Activated naive CD8-positive, alpha-beta T cell treated with anti-CD3 and anti-CD28 coated beads, Interleukin-2, amount 50 U/mL, for 24 hours (primary cell): ENCODE measurements at regions not wholly inside any gene's neighbourhood (a gene's known extent, or its start where the extent isn't known, plus 50 kb on each side); places are given as distances from the start of the nearest gene placed in this dataset.

Experiments
- ATAC-seq: fragments of 150-1000 bp; cut with Tn5 transposase; one replicate; pipeline ENCODE4 v1.10.0; 2021
- DNase-seq: peaks from one replicate; pipeline ENCODE4 v3.0.0; 2021
- H3K27ac Mint-ChIP-seq: one replicate; pipeline ENCODE4 v1.8.0; 2021; ENCODE audit warnings: mild to moderate bottlenecking, mixed read lengths
- H3K27me3 Mint-ChIP-seq: one replicate; pipeline ENCODE4 v1.8.0; 2021; ENCODE audit warnings: mixed read lengths
- H3K36me3 Mint-ChIP-seq: one replicate; pipeline ENCODE4 v1.8.0; 2021; ENCODE audit warnings: low read depth, mixed read lengths
- H3K4me1 Mint-ChIP-seq: one replicate; pipeline ENCODE4 v1.8.0; 2021; ENCODE audit warnings: mixed read lengths
- H3K4me3 Mint-ChIP-seq: one replicate; pipeline ENCODE4 v1.8.0; 2021; ENCODE audit warnings: mild to moderate bottlenecking, moderate library complexity, mixed read lengths
- H3K9me3 Mint-ChIP-seq: one replicate; pipeline ENCODE4 v1.8.0; 2021; ENCODE audit warnings: mixed read lengths

DNA sequence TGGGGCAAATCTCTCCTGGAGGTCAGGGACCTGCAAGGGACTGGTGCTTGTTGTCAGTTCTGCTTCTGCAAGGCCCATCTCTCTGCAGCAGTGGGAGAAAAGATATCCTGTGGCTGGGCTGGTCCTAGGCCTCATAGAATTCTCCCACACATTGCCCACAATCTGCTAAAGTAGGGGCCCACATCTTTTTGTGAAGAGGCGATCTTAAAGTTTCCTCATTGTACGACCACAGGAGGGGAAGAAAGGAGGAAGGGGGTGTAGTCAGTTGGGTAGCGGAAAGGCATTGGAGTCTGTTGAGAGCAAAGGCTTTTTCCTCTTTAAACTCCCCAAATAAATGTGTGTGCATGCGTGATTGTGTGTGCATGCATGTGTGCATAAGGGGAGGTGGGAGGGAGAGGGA is 145.3 kb downstream of the SLC4A3 start:
- no peak for DNase-seq
- ATAC-seq, result no peak
- Mint-ChIP-seq H3K27ac (no peak overlapping the region), H3K4me1 (no peaks in the 10 kb centered on the region), H3K9me3 (peaks cover 7% of the 10 kb centered on the region), H3K36me3 (no peaks in the 10 kb centered on the region), H3K4me3 (no peak overlapping the region), H3K27me3 (peaks cover 3% of the 10 kb centered on the region)

DNA sequence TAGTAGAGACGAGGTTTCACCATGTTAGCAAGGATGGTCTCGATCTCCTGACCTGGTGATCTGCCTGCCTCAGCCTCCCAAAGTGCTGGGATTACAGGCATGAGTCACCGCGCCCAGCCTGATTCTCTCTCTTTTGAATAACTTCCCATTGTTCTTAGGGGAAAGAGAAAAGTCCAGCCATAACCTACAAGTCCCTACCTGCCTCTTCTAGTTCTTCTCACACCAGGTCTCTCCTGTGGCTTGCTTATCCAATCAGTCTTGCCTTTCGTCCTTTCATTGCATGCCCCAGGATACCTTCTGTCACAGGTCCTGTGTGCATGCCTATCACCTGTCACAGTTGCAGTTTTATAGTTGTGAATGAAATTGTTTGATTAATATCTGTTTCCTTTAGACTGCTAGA is 148.1 kb downstream of the SLC4A3 start:
- no peaks in the 10 kb centered on the region for H3K36me3 Mint-ChIP-seq
- no peaks in the 10 kb centered on the region for H3K4me1 Mint-ChIP-seq
- DNase-seq (no peak), ATAC-seq (no peak)
- peaks cover 8% of the 10 kb centered on the region for H3K27me3 Mint-ChIP-seq
- H3K4me3 Mint-ChIP-seq, result no peak overlapping the region
- H3K27ac Mint-ChIP-seq, result no peak overlapping the region
- H3K9me3 Mint-ChIP-seq, result peaks cover 2% of the 10 kb centered on the region

GRCh38 chr2:219777388-219777787 is 150.0 kb downstream of the SLC4A3 start:
- Mint-ChIP-seq H3K9me3 (no peaks in the 10 kb centered on the region), H3K4me1 (no peaks in the 10 kb centered on the region), H3K4me3 (no peak overlapping the region), H3K36me3 (no peaks in the 10 kb centered on the region), H3K27me3 (peaks cover 10% of the 10 kb centered on the region), H3K27ac (no peak overlapping the region)
- DNase-seq, result no peak
- no peak for ATAC-seq

DNA sequence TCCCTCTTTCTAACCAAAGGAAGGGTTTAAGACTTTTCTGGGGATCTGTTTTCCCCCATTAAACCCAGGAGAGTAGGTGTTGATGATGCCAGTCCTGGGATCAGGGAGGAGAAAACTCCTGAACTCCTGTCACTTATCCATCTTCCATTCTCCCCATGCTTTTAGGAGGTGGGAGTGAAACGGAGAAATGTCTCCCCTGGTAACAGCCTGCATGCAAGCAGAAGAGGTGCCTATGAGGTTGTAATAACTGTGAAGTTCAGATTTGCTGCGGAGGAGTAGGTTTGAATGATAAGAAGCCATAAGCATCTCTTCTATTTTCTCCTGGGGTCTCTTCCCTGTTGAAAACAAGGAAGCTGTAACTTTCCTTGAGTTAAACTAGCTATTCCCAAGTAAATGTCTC is 150.8 kb downstream of the SLC4A3 start:
- no peaks in the 10 kb centered on the region for H3K9me3 Mint-ChIP-seq
- DNase-seq (no peak), ATAC-seq (no peak)
- H3K4me1 Mint-ChIP-seq, result no peaks in the 10 kb centered on the region
- H3K27me3 Mint-ChIP-seq, result peaks cover 13% of the 10 kb centered on the region
- no peak overlapping the region for H3K27ac Mint-ChIP-seq
- no peak overlapping the region for H3K4me3 Mint-ChIP-seq
- no peaks in the 10 kb centered on the region for H3K36me3 Mint-ChIP-seq

GRCh38 chr2:219782737-219783348 is 155.4 kb downstream of the SLC4A3 start:
- no peak overlapping the region for H3K4me3 Mint-ChIP-seq
- no peaks in the 10 kb centered on the region for H3K4me1 Mint-ChIP-seq
- no peak for ATAC-seq
- H3K27ac Mint-ChIP-seq, result no peak overlapping the region
- no peak for DNase-seq
- H3K36me3 Mint-ChIP-seq, result no peaks in the 10 kb centered on the region
- H3K9me3 Mint-ChIP-seq, result no peaks in the 10 kb centered on the region
- peaks cover 10% of the 10 kb centered on the region for H3K27me3 Mint-ChIP-seq

- DNase-seq (no peak), ATAC-seq (no peak)
- H3K27me3 Mint-ChIP-seq, result peaks cover 8% of the 10 kb centered on the region
- no peaks in the 10 kb centered on the region for H3K9me3 Mint-ChIP-seq
- H3K4me3 Mint-ChIP-seq, result no peak overlapping the region
- H3K4me1 Mint-ChIP-seq, result no peaks in the 10 kb centered on the region
- H3K27ac Mint-ChIP-seq, result no peak overlapping the region
- H3K36me3 Mint-ChIP-seq, result no peaks in the 10 kb centered on the region
These were observed 156.0 kb downstream of the SLC4A3 start for GRCh38 chr2:219783359-219783975.

GRCh38 chr2:219784178-219784577 is 156.7 kb downstream of the SLC4A3 start:
- no peaks in the 10 kb centered on the region for H3K4me1 Mint-ChIP-seq
- no peaks in the 10 kb centered on the region for H3K9me3 Mint-ChIP-seq
- ATAC-seq (no peak), DNase-seq (no peak)
- no peak overlapping the region for H3K4me3 Mint-ChIP-seq
- H3K36me3 Mint-ChIP-seq, result no peaks in the 10 kb centered on the region
- peaks cover 8% of the 10 kb centered on the region for H3K27me3 Mint-ChIP-seq
- no peak overlapping the region for H3K27ac Mint-ChIP-seq

- Mint-ChIP-seq H3K4me3 (no peak overlapping the region), H3K4me1 (no peaks in the 10 kb centered on the region), H3K27ac (no peak overlapping the region), H3K36me3 (no peaks in the 10 kb centered on the region), H3K27me3 (no peaks in the 10 kb centered on the region), H3K9me3 (no peaks in the 10 kb centered on the region)
- ATAC-seq (no peak), DNase-seq (no peak)
These were observed 162.0 kb downstream of the SLC4A3 start for GRCh38 chr2:219789476-219789875.

DNA sequence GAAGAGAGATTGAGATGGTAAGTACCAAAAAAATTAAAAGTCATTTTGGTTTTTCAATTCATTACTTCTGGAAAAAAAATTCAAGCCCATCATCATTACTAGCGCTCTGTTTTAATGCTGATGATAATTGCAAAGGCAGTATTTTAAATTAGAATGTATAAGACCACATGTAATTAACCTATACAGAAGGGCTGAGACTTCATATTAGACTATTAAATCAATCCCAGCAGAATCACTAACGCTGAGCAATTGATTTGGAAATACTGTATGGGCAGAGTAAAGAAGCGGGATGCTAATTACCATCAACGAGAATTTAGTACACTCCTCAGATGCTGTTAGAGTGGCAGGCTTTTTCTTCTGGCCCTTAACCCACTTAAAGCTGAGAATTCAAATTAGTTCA is 165.0 kb downstream of the SLC4A3 start:
- Mint-ChIP-seq H3K27ac (no peak overlapping the region), H3K36me3 (no peaks in the 10 kb centered on the region), H3K27me3 (no peaks in the 10 kb centered on the region), H3K4me3 (no peak overlapping the region), H3K9me3 (no peaks in the 10 kb centered on the region), H3K4me1 (no peaks in the 10 kb centered on the region)
- ATAC-seq (no peak), DNase-seq (no peak)

DNA sequence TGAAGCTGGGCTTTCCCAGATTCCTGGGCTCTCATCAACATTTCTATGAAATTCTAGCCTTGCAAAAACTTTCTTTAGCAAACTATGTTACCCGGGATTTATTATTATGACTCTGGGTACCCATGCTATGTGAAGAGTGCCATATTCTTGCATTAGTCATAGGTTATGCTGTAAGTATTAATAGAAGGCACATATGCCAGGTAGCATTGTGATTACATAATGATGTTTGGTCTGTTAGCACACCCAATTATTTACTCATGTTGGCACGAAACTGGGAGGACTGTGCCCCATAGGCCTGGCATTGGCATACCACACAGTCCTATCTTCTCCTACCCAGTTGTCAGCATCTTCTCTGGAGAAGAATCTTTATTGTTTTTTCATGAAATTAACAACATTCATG is 171.0 kb downstream of the SLC4A3 start:
- H3K27me3 Mint-ChIP-seq, result no peaks in the 10 kb centered on the region
- no peaks in the 10 kb centered on the region for H3K4me1 Mint-ChIP-seq
- ATAC-seq, result no peak
- no peaks in the 10 kb centered on the region for H3K9me3 Mint-ChIP-seq
- no peaks in the 10 kb centered on the region for H3K36me3 Mint-ChIP-seq
- no peak overlapping the region for H3K27ac Mint-ChIP-seq
- no peak overlapping the region for H3K4me3 Mint-ChIP-seq
- DNase-seq, result no peak

DNA sequence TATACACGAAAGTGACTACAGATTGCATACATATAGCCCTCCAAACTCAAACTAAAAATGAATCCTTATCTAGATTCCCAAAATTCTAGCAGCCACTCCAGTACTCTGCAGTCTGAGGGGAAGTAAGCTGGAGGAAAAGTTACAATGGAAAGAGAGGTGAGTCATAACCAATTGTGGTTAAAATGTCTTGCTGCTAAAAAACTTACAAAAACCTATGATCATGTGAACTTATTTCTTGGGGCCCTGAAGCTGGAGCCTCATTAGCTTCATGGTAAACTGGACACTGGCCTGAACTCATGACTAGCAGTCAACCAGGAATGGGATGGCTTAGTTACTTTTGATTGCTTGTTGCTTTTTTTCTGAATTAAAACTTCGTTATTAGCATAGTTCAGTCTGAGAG is 175.9 kb downstream of the SLC4A3 start:
- H3K9me3 Mint-ChIP-seq, result peaks cover 15% of the 10 kb centered on the region
- ATAC-seq (no peak), DNase-seq (no peak)
- no peaks in the 10 kb centered on the region for H3K27me3 Mint-ChIP-seq
- no peak overlapping the region for H3K4me3 Mint-ChIP-seq
- H3K4me1 Mint-ChIP-seq, result no peaks in the 10 kb centered on the region
- H3K36me3 Mint-ChIP-seq, result no peaks in the 10 kb centered on the region
- H3K27ac Mint-ChIP-seq, result no peak overlapping the region

DNA sequence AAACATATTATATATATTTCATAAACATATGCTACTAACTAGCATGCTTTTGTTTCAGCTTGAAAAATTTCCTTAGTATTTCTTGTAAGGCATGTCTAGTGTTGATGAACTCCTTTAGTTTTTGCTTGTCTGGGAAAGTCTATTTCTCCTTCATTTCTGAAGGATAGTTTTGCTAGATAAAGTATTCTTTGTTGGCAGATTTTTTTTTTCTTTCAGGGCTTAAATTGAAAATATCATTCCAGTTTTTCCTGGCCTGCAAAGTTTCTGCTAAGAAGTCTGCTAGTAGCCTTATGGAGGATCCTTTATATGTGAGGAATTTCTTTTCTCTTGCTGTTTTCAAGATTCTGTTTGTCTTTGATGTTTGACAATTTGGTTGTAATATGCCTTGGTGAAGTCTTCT is 183.5 kb downstream of the SLC4A3 start:
- Mint-ChIP-seq H3K27ac (no peak overlapping the region), H3K4me3 (no peak overlapping the region), H3K36me3 (no peaks in the 10 kb centered on the region), H3K9me3 (peaks cover 20% of the 10 kb centered on the region), H3K4me1 (no peaks in the 10 kb centered on the region), H3K27me3 (no peaks in the 10 kb centered on the region)
- DNase-seq, result no peak
- ATAC-seq, result no peak

GRCh38 chr2:219812672-219813071 is 185.2 kb downstream of the SLC4A3 start:
- DNase-seq (no peak), ATAC-seq (no peak)
- H3K4me1 Mint-ChIP-seq, result no peaks in the 10 kb centered on the region
- H3K36me3 Mint-ChIP-seq, result no peaks in the 10 kb centered on the region
- no peaks in the 10 kb centered on the region for H3K27me3 Mint-ChIP-seq
- H3K27ac Mint-ChIP-seq, result no peak overlapping the region
- no peak overlapping the region for H3K4me3 Mint-ChIP-seq
- H3K9me3 Mint-ChIP-seq, result peaks cover 6% of the 10 kb centered on the region

- Mint-ChIP-seq H3K9me3 (peaks cover 10% of the 10 kb centered on the region), H3K27ac (no peak overlapping the region), H3K4me1 (no peaks in the 10 kb centered on the region), H3K27me3 (no peaks in the 10 kb centered on the region), H3K4me3 (no peak overlapping the region), H3K36me3 (no peaks in the 10 kb centered on the region)
- DNase-seq (no peak), ATAC-seq (no peak)
These were observed 193.3 kb downstream of the SLC4A3 start for GRCh38 chr2:219820767-219821166.

DNA sequence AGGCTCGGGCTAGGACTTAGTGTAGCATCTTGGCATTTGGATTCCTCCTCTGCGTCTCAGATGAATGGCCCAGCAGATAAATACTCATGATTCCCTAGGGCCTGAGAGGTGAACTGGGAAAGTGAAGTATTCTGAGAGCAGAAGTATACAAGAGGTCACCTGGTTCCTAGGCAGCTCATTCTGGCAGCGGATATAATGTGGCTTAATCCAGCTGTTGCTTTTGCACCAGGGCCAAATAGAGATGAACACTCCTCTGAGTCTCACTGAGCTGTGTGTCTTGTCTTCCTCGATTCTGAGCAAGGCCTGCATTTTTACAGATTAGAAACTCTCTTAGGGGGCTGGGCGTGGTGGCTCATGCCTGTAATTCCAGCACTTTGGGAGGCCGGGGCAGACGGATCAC is 196.1 kb downstream of the SLC4A3 start:
- peaks cover 6% of the 10 kb centered on the region for H3K9me3 Mint-ChIP-seq

GRCh38 chr2:219824996-219825395 is 197.6 kb downstream of the SLC4A3 start:
- Mint-ChIP-seq H3K27me3 (no peaks in the 10 kb centered on the region), H3K9me3 (peaks cover 1% of the 10 kb centered on the region), H3K27ac (no peak overlapping the region), H3K4me1 (no peaks in the 10 kb centered on the region), H3K36me3 (no peaks in the 10 kb centered on the region), H3K4me3 (no peak overlapping the region)
- no peak for ATAC-seq
- no peak for DNase-seq

More for the DNA sequence above, 196.1 kb downstream of the SLC4A3 start:
- Mint-ChIP-seq H3K27ac (no peak overlapping the region), H3K36me3 (no peaks in the 10 kb centered on the region), H3K4me1 (no peaks in the 10 kb centered on the region), H3K27me3 (no peaks in the 10 kb centered on the region), H3K4me3 (no peak overlapping the region)
- ATAC-seq (no peak), DNase-seq (no peak)
